Urinary bladder (tissue), 3 donors: ENCODE measurements at regions not wholly inside any gene's neighbourhood (a gene's known extent, or its start where the extent isn't known, plus 50 kb on each side); places are given as distances from the start of the nearest gene placed in this dataset.

Experiments
- DNase-seq: peaks from one replicate; pipeline ENCODE4 v3.0.0-alpha.2; 2015; ENCODE audit errors: extremely low spot score
- H3K27ac ChIP-seq: one replicate; pipeline ENCODE4 v1.5.1; 2013; ENCODE audit warnings: low read depth, mild to moderate bottlenecking, moderate library complexity
- H3K36me3 ChIP-seq: one replicate; pipeline ENCODE4 v1.6.1; 2013; ENCODE audit warnings: mild to moderate bottlenecking, moderate library complexity; ENCODE audit not compliant: insufficient read depth
- H3K4me1 ChIP-seq: one replicate; pipeline ENCODE4 v1.6.1; 2013; ENCODE audit warnings: mild to moderate bottlenecking, moderate library complexity; ENCODE audit not compliant: insufficient read depth
- H3K4me3 ChIP-seq: one replicate; pipeline ENCODE4 v1.5.1; 2013; ENCODE audit warnings: low read depth, low read length
- WGBS: extraction: QIAGEN DNeasy Blood & Tissue Kit; methylation state at CpG from one replicate; pipeline ENCODE4 v1.1.7; 2013; 5-methylcytosine and 5-hydroxymethylcytosine counted together
- donor health status: healthy with polysubstance abuse.
- donor health status: healthy.

DNA sequence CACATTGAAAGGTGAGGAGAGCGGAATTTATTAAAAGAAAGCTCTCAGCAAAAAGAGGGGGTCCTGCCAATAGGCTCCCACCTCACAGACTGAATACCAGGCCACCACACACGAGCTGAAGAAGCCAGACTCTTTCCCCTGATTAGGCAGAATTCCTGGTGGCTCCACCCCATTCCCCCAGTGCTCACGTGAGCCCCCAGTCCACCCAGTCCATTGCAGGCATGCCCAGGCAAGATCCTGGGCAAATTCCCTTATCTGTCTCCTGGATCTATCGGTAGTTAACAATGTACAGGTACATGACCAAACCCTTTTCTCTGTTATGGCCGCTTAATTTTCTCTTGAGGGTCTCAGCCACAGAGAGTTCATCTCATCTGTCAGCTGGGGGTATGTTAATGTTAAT lies 54.6 kb upstream of the BTG3 start:
- Histone ChIP-seq H3K4me3 (no peak overlapping the region), H3K27ac (no peak overlapping the region), H3K36me3 (no peaks in the 10 kb centered on the region), H3K4me1 (no peaks in the 10 kb centered on the region)
- DNase-seq, result no peak
- WGBS, result 81% methylated on average over 5 of the region's 5 CpGs
